Endothelial cell (in vitro differentiated cells): ENCODE measurements at regions not wholly inside any gene's neighbourhood (a gene's known extent, or its start where the extent isn't known, plus 50 kb on each side); places are given as distances from the start of the nearest gene placed in this dataset.

Experiments
- DNase-seq: peaks from one replicate; pipeline ENCODE4 v3.0.0; 2021; ENCODE audit warnings: low spot score
- H3K27ac Mint-ChIP-seq: one replicate; pipeline ENCODE4 v1.8.0; 2021; ENCODE audit warnings: mixed read lengths, inconsistent platforms; ENCODE audit not compliant: unreplicated experiment
- H3K27me3 Mint-ChIP-seq: one replicate; pipeline ENCODE4 v1.8.0; 2021; ENCODE audit warnings: mild to moderate bottlenecking, moderate library complexity, mixed read lengths, inconsistent platforms; ENCODE audit not compliant: unreplicated experiment
- H3K36me3 Mint-ChIP-seq: one replicate; pipeline ENCODE4 v1.8.0; 2021; ENCODE audit warnings: mild to moderate bottlenecking, low read depth, mixed read lengths, inconsistent platforms; ENCODE audit not compliant: unreplicated experiment
- H3K4me1 Mint-ChIP-seq: one replicate; pipeline ENCODE4 v1.8.0; 2021; ENCODE audit warnings: mild to moderate bottlenecking, mixed read lengths, inconsistent platforms; ENCODE audit not compliant: unreplicated experiment
- H3K4me3 Mint-ChIP-seq: one replicate; pipeline ENCODE4 v1.8.0; 2021; ENCODE audit warnings: mild to moderate bottlenecking, mixed read lengths, inconsistent platforms; ENCODE audit not compliant: unreplicated experiment
- H3K9me3 Mint-ChIP-seq: one replicate; pipeline ENCODE4 v1.8.0; 2021; ENCODE audit warnings: mixed read lengths, inconsistent platforms; ENCODE audit not compliant: unreplicated experiment
- CTCF ChIP-seq: fragments of 200-600 bp; sonication (generic); IDR thresholded peaks from one replicate; pipeline ENCODE4 v1.5.0; 2021; ENCODE audit warnings: antibody characterized with exemption; ENCODE audit not compliant: unreplicated experiment

GRCh38 chr9:80899208-80899607, 790.1 kb downstream of the TLE1 start:
- H3K27me3 Mint-ChIP-seq: no peaks in the 10 kb centered on the region
- no peak overlapping the region for H3K27ac Mint-ChIP-seq
- no peak for TF ChIP-seq CTCF
- no peaks in the 10 kb centered on the region for H3K36me3 Mint-ChIP-seq
- DNase-seq: no peak
- no peaks in the 10 kb centered on the region for H3K4me1 Mint-ChIP-seq
- no peak overlapping the region for H3K4me3 Mint-ChIP-seq
- H3K9me3 Mint-ChIP-seq: no peaks in the 10 kb centered on the region

- H3K27ac Mint-ChIP-seq: no peak overlapping the region
- no peaks in the 10 kb centered on the region for H3K27me3 Mint-ChIP-seq
- no peak overlapping the region for H3K4me3 Mint-ChIP-seq
- DNase-seq: no peak
- no peaks in the 10 kb centered on the region for H3K36me3 Mint-ChIP-seq
- TF ChIP-seq CTCF: no peak
- no peaks in the 10 kb centered on the region for H3K4me1 Mint-ChIP-seq
- no peaks in the 10 kb centered on the region for H3K9me3 Mint-ChIP-seq
Observed at GRCh38 chr9:80893190-80893589, 796.2 kb downstream of the TLE1 start.

GRCh38 chr9:80892703-80893102, 796.6 kb downstream of the TLE1 start:
- Mint-ChIP-seq H3K27ac (no peak overlapping the region), H3K27me3 (no peaks in the 10 kb centered on the region), H3K36me3 (no peaks in the 10 kb centered on the region), H3K4me1 (no peaks in the 10 kb centered on the region), H3K9me3 (no peaks in the 10 kb centered on the region), H3K4me3 (no peak overlapping the region)
- no peak for TF ChIP-seq CTCF
- no peak for DNase-seq

- DNase-seq: no peak
- H3K27ac Mint-ChIP-seq: no peak overlapping the region
- TF ChIP-seq CTCF: no peak
- no peaks in the 10 kb centered on the region for H3K9me3 Mint-ChIP-seq
- no peak overlapping the region for H3K4me3 Mint-ChIP-seq
- no peaks in the 10 kb centered on the region for H3K4me1 Mint-ChIP-seq
- no peaks in the 10 kb centered on the region for H3K27me3 Mint-ChIP-seq
- H3K36me3 Mint-ChIP-seq: no peaks in the 10 kb centered on the region
Observed at GRCh38 chr9:80890124-80890523, 799.2 kb downstream of the TLE1 start.

- no peak for TF ChIP-seq CTCF
- H3K27me3 Mint-ChIP-seq: no peaks in the 10 kb centered on the region
- no peaks in the 10 kb centered on the region for H3K36me3 Mint-ChIP-seq
- peaks cover 6% of the 10 kb centered on the region for H3K4me1 Mint-ChIP-seq
- H3K27ac Mint-ChIP-seq: no peak overlapping the region
- no peak for DNase-seq
- no peak overlapping the region for H3K4me3 Mint-ChIP-seq
- no peaks in the 10 kb centered on the region for H3K9me3 Mint-ChIP-seq
Observed at GRCh38 chr9:80885894-80886293, 803.5 kb downstream of the TLE1 start.
